IMR-90 (cell line): ENCODE measurements at regions not wholly inside any gene's neighbourhood (a gene's known extent, or its start where the extent isn't known, plus 50 kb on each side); places are given as distances from the start of the nearest gene placed in this dataset.

Source experiments
- ATAC-seq: fragments of 200-7000 bp; cut with Tn5 transposase; 2 replicates; pipeline ENCODE4 v1.9.1; 2020; ENCODE audit warnings: low read depth, mild to moderate bottlenecking, moderate library complexity
- BruUV-seq: library from RNA; stranded (reverse); fragments of 400-500 nt; replicated peaks from 2 replicates; lab custom pipeline; 2021; lab: Mats Ljungman, UMichigan
- CTCF ChIA-PET: fragments of 300-600 bp; formaldehyde crosslinking; extraction: SDS; loops from one replicate; lab custom pipeline; 2021; ENCODE audit warnings: antibody characterized with exemption; lab: Yijun Ruan, JAX
- POLR2A ChIA-PET: fragments of 300-600 bp; sonication (Branson Sonifier 250); formaldehyde crosslinking; loops from one replicate; lab custom pipeline; 2022; ENCODE audit warnings: antibody characterized with exemption; ENCODE audit not compliant: unreplicated experiment; lab: Charles Lee
- DNase-seq: peaks from one replicate; pipeline ENCODE4 v3.0.0; 2013
- H2AFZ ChIP-seq: replicated peaks from 2 replicates; pipeline ENCODE3; 2013; ENCODE audit warnings: low read length, mild to moderate bottlenecking; ENCODE audit not compliant: poor library complexity
- H2AK5ac ChIP-seq: 2 replicates; pipeline ENCODE4 v1.6.1; 2013; ENCODE audit warnings: low read depth, low read length, inconsistent platforms
- H2AK9ac ChIP-seq: replicated peaks from 2 replicates; pipeline ENCODE3; 2013; ENCODE audit warnings: mild to moderate bottlenecking, low read depth, low read length, moderate library complexity; ENCODE audit not compliant: poor library complexity
- H2BK120ac ChIP-seq: 2 replicates; pipeline ENCODE4 v1.6.1; 2013; ENCODE audit warnings: low read depth, low read length, inconsistent platforms
- H2BK15ac ChIP-seq: 3 replicates; pipeline ENCODE4 v1.6.1; 2013; ENCODE audit warnings: low read depth, low read length, inconsistent platforms
- H2BK20ac ChIP-seq: 2 replicates; pipeline ENCODE4 v1.6.1; 2013; ENCODE audit warnings: low read depth, mild to moderate bottlenecking, inconsistent platforms, low read length, moderate library complexity
- H2BK5ac ChIP-seq: 2 replicates; pipeline ENCODE4 v1.6.1; 2013; ENCODE audit warnings: mild to moderate bottlenecking, low read depth, low read length, inconsistent platforms; ENCODE audit not compliant: poor library complexity, severe bottlenecking
- H3K14ac ChIP-seq: replicated peaks from 2 replicates; pipeline ENCODE4 v1.6.1; 2013; ENCODE audit warnings: low read depth, low read length, inconsistent platforms
- H3K18ac ChIP-seq: 2 replicates; pipeline ENCODE4 v1.6.1; 2013; ENCODE audit warnings: low read depth, low read length, control low read depth
- H3K23ac ChIP-seq: 2 replicates; pipeline ENCODE4 v1.6.1; 2013; ENCODE audit warnings: low read depth, low read length, inconsistent platforms
- H3K27ac ChIP-seq: 2 replicates; pipeline ENCODE4 v1.5.1; 2013; ENCODE audit warnings: mild to moderate bottlenecking, control low read depth, low read length; ENCODE audit not compliant: insufficient read depth
- H3K27me3 ChIP-seq: 2 replicates; pipeline ENCODE4 v1.6.1; 2013; ENCODE audit warnings: low read length; ENCODE audit not compliant: control insufficient read depth, insufficient read depth
- H3K36me3 ChIP-seq: 2 replicates; pipeline ENCODE4 v1.6.1; 2013; ENCODE audit warnings: low read length, mixed read lengths; ENCODE audit not compliant: control insufficient read depth, insufficient read depth
- H3K4ac ChIP-seq: 2 replicates; pipeline ENCODE4 v1.6.1; 2013; ENCODE audit warnings: low read depth, low read length, inconsistent platforms
- H3K4me1 ChIP-seq: 2 replicates; pipeline ENCODE4 v1.6.1; 2013; ENCODE audit warnings: low read length, mixed read lengths; ENCODE audit not compliant: control insufficient read depth, insufficient read depth
- H3K4me2 ChIP-seq: 2 replicates; pipeline ENCODE4 v1.6.1; 2013; ENCODE audit warnings: low read depth, mild to moderate bottlenecking, control low read depth, low read length, moderate library complexity
- H3K4me3 ChIP-seq: 2 replicates; pipeline ENCODE4 v1.5.1; 2013; ENCODE audit warnings: low read depth, mild to moderate bottlenecking, control low read depth, low read length, moderate library complexity; ENCODE audit not compliant: insufficient read depth
- H3K56ac ChIP-seq: 2 replicates; pipeline ENCODE4 v1.6.1; 2013; ENCODE audit warnings: low read length, inconsistent platforms; ENCODE audit not compliant: insufficient read depth; ENCODE audit errors: extremely low read depth
- H3K79me1 ChIP-seq, 2 experiments: 2 replicates each; pipeline ENCODE4 v1.6.1; 2013; ENCODE audit warnings: low read length in 2 of 2, inconsistent platforms in 1 of 2, low read depth in 1 of 2
- H3K9ac ChIP-seq: 2 replicates; pipeline ENCODE4 v1.6.1; 2013; ENCODE audit warnings: low read depth, low read length, control low read depth
- H3K9me1 ChIP-seq: 2 replicates; pipeline ENCODE4 v1.6.1; 2013; ENCODE audit warnings: low read length, inconsistent platforms; ENCODE audit not compliant: insufficient read depth
- H3K9me3 ChIP-seq: 2 replicates; pipeline ENCODE4 v1.6.1; 2013; ENCODE audit warnings: low read length; ENCODE audit not compliant: control insufficient read depth, insufficient read depth
- H4K20me1 ChIP-seq: 2 replicates; pipeline ENCODE4 v1.6.1; 2013; ENCODE audit warnings: low read length, inconsistent platforms; ENCODE audit not compliant: insufficient read depth
- H4K5ac ChIP-seq: 2 replicates; pipeline ENCODE4 v1.6.1; 2013; ENCODE audit warnings: mild to moderate bottlenecking, low read depth, low read length, control low read depth
- H4K8ac ChIP-seq, 2 experiments: 2 replicates each; pipeline ENCODE4 v1.6.1; 2013; ENCODE audit warnings: low read depth in 2 of 2, low read length in 2 of 2, control low read depth in 1 of 2, inconsistent platforms in 1 of 2
- H4K91ac ChIP-seq: 2 replicates; pipeline ENCODE4 v1.6.1; 2013; ENCODE audit warnings: low read depth, low read length, inconsistent platforms; ENCODE audit not compliant: insufficient read depth
- BHLHE40 ChIP-seq: fragments of 150-350 bp; IDR thresholded peaks from 2 replicates; pipeline ENCODE4 v1.6.1; 2016; ENCODE audit warnings: mild to moderate bottlenecking, low read depth, low read length
- CEBPB ChIP-seq: IDR thresholded peaks from 2 replicates; pipeline ENCODE4 v1.6.1; 2012; ENCODE audit warnings: low read depth, low read length, improper control_type of control experiment
- ELK1 ChIP-seq: fragments of 150-350 bp; IDR thresholded peaks from 2 replicates; pipeline ENCODE4 v1.6.1; 2016; ENCODE audit warnings: low read depth, mild to moderate bottlenecking, low read length, moderate library complexity, borderline replicate concordance
- NFE2L2 ChIP-seq: fragments of 150-350 bp; IDR thresholded peaks from 2 replicates; pipeline ENCODE4 v1.6.1; 2016; ENCODE audit warnings: low read depth, mild to moderate bottlenecking, low read length
- POLR2A ChIP-seq: IDR thresholded peaks from 2 replicates; pipeline ENCODE4 v1.6.1; 2012; ENCODE audit warnings: mild to moderate bottlenecking, low read depth, low read length
- RAD21 ChIP-seq: IDR thresholded peaks from 2 replicates; pipeline ENCODE4 v1.6.1; 2012; ENCODE audit warnings: low read length, improper control_type of control experiment
- SMC3 ChIP-seq: fragments of 150-350 bp; IDR thresholded peaks from 2 replicates; pipeline ENCODE4 v1.6.1; 2016; ENCODE audit warnings: low read depth, mild to moderate bottlenecking, antibody characterized with exemption, low read length, moderate library complexity
- WGBS, 2 experiments: methylation state at CpG; one replicate each; pipeline versions ENCODE4 v1.1.5 to v1.1.7; 2013; ENCODE audit warnings: missing lambda C conversion rate in 2 of 2; ENCODE audit not compliant: insufficient read length in 1 of 2; ENCODE audit errors: extremely low coverage in 2 of 2; 5-methylcytosine and 5-hydroxymethylcytosine counted together
- dilution Hi-C: fragments of 300-500 bp; cut with HindIII; formaldehyde crosslinking; loops from one replicate; pipeline ENCODE4 v1.14.3; 2018; ENCODE audit warnings: low sequenced_read_pairs; ENCODE audit not compliant: unreplicated experiment
- in situ Hi-C: fragments of 300-500 bp; cut with MboI; formaldehyde crosslinking; loops from 3 replicates; pipeline ENCODE4 v1.14.3; 2019; ENCODE audit warnings: low sequenced_read_pairs, inconsistent platforms, mixed read lengths
- intact Hi-C: fragments of 100-400 bp; cut with micrococcal nuclease; formaldehyde crosslinking; loops from 2 replicates; pipeline ENCODE4 v1.10.0; 2022
- TF ChIP-seq, protein P1 (sequence below): fragments of 150-350 bp; IDR thresholded peaks from 2 replicates; pipeline ENCODE4 v1.6.1; 2017; ENCODE audit warnings: mild to moderate bottlenecking, antibody characterized with exemption, low read length, low read depth

GRCh38 chr7:1344421-1344820 is 111.7 kb downstream of the UNCX start:
- no peaks in the 10 kb centered on the region for H3K9me1 ChIP-seq
- H3K27ac ChIP-seq = no peak overlapping the region
- ChIA-PET CTCF (no interaction called here), POLR2A (no interaction called here)
- no TSS peak for BruUV-seq
- H2BK20ac ChIP-seq = no peak overlapping the region
- TF ChIP-seq BHLHE40 = no peak
- no peak for TF ChIP-seq RAD21
- TF ChIP-seq POLR2A = no peak
- TF ChIP-seq, protein P1, sequence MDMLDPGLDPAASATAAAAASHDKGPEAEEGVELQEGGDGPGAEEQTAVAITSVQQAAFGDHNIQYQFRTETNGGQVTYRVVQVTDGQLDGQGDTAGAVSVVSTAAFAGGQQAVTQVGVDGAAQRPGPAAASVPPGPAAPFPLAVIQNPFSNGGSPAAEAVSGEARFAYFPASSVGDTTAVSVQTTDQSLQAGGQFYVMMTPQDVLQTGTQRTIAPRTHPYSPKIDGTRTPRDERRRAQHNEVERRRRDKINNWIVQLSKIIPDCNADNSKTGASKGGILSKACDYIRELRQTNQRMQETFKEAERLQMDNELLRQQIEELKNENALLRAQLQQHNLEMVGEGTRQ = no peak
- no peak for TF ChIP-seq SMC3
- no peak for TF ChIP-seq NFE2L2
- TF ChIP-seq ELK1 = no peak
- TF ChIP-seq CEBPB = no peak
- in situ Hi-C loops (no loop called here), dilution Hi-C loops (no loop called here), intact Hi-C loops (no loop called here)
- H3K27me3 ChIP-seq = peaks cover 45% of the 10 kb centered on the region
- no peak overlapping the region for H4K5ac ChIP-seq
- H4K20me1 ChIP-seq = no peaks in the 10 kb centered on the region
- no peak overlapping the region for H3K9ac ChIP-seq
- 60% methylated on average over 1 of the region's 12 CpGs; no CpG with 5 or more reads in 1 of the 2 experiments for WGBS, 2 experiments
- H2BK120ac ChIP-seq = no peak overlapping the region
- H2BK5ac ChIP-seq = no peak overlapping the region
- no peaks in the 10 kb centered on the region for H3K36me3 ChIP-seq
- H3K18ac ChIP-seq = no peak overlapping the region
- no peak overlapping the region for H4K91ac ChIP-seq
- no peak overlapping the region for H2AK9ac ChIP-seq
- no peak overlapping the region for H2AK5ac ChIP-seq
- no peak overlapping the region for H3K14ac ChIP-seq
- H3K56ac ChIP-seq = no peak overlapping the region
- H3K79me1 ChIP-seq = no peaks in the 10 kb centered on the region
- DNase-seq (no peak), ATAC-seq (no peak)
- no peak overlapping the region for H3K23ac ChIP-seq
- H3K4me1 ChIP-seq = no peaks in the 10 kb centered on the region
- no peak overlapping the region for H2AFZ ChIP-seq
- H3K4me3 ChIP-seq = no peak overlapping the region
- H3K4ac ChIP-seq = no peak overlapping the region
- no peak overlapping the region for H4K8ac ChIP-seq
- H3K9me3 ChIP-seq = no peaks in the 10 kb centered on the region
- H2BK15ac ChIP-seq = no peak overlapping the region
- H3K4me2 ChIP-seq = no peak overlapping the region
